ENCODE measurements at regions not wholly inside any gene's neighbourhood (a gene's known extent, or its start where the extent isn't known, plus 50 kb on each side); places are given as distances from the start of the nearest gene placed in this dataset.

DNA sequence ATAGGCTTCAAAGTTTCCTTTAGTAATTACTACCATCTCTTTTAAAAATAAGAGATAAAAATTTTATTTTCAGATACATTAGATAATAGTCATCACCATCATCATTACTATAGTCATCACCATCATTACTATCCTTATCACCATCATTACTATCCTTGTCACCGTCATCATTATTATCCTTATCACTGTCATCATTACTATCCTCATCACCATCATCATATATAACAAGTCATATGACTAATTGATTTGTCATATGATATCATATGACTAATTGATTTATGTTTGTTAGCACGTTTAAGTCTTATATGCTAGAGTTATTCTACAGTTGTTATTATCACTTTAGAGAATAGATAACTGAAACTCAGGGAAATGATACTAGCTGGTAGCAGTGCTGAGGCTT lies 382.1 kb upstream of the CDH18 start:
- TF ChIP-seq, protein P1, sequence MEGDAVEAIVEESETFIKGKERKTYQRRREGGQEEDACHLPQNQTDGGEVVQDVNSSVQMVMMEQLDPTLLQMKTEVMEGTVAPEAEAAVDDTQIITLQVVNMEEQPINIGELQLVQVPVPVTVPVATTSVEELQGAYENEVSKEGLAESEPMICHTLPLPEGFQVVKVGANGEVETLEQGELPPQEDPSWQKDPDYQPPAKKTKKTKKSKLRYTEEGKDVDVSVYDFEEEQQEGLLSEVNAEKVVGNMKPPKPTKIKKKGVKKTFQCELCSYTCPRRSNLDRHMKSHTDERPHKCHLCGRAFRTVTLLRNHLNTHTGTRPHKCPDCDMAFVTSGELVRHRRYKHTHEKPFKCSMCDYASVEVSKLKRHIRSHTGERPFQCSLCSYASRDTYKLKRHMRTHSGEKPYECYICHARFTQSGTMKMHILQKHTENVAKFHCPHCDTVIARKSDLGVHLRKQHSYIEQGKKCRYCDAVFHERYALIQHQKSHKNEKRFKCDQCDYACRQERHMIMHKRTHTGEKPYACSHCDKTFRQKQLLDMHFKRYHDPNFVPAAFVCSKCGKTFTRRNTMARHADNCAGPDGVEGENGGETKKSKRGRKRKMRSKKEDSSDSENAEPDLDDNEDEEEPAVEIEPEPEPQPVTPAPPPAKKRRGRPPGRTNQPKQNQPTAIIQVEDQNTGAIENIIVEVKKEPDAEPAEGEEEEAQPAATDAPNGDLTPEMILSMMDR (optimal IDR thresholded peaks at IDR 0.05 in 1 of 3, IDR thresholded peaks at IDR 0.05 in 1 of 3, conservative IDR thresholded peaks at IDR 0.05 in 1 of 3; ENCODE audit: extremely low read depth in 1 of 3, insufficient read depth in 2 of 3, low read length in 3 of 3), result no peak
- no peak for TF ChIP-seq EZH2 (IDR thresholded peaks at IDR 0.05; ENCODE audit: low read length)
